ENCODE measurements at regions not wholly inside any gene's neighbourhood (a gene's known extent, or its start where the extent isn't known, plus 50 kb on each side); places are given as distances from the start of the nearest gene placed in this dataset.

DNA sequence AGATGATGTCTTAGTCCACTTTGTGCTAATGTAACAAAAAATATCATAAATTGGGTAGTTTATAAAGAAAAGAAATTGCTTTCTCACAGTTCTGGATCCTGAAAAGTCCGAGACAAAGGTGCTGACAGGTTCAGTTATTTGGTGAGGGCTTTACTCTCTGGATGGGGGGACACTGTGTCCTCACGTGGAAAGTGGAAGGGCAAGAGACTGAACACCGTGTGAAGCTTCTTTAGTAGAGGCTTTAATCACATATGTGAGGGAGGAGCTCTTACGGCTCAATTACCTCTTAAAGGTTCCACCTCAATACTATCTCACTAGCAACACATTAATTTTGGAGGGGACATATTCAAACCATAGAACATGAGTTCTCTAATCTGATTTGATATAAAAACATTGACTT is 204.3 kb downstream of the FSIP2 start:
- TF ChIP-seq, protein P1, sequence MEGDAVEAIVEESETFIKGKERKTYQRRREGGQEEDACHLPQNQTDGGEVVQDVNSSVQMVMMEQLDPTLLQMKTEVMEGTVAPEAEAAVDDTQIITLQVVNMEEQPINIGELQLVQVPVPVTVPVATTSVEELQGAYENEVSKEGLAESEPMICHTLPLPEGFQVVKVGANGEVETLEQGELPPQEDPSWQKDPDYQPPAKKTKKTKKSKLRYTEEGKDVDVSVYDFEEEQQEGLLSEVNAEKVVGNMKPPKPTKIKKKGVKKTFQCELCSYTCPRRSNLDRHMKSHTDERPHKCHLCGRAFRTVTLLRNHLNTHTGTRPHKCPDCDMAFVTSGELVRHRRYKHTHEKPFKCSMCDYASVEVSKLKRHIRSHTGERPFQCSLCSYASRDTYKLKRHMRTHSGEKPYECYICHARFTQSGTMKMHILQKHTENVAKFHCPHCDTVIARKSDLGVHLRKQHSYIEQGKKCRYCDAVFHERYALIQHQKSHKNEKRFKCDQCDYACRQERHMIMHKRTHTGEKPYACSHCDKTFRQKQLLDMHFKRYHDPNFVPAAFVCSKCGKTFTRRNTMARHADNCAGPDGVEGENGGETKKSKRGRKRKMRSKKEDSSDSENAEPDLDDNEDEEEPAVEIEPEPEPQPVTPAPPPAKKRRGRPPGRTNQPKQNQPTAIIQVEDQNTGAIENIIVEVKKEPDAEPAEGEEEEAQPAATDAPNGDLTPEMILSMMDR (IDR thresholded peaks at IDR 0.05), result no peak
- H3K4me1 ChIP-seq, result no peaks in the 10 kb centered on the region
- intact Hi-C loops (cut with DNase I; ENCODE audit: low total_unique reads), result no loop called here
- no peaks in the 10 kb centered on the region for H3K27me3 ChIP-seq
- no peak overlapping the region for H3K4me3 ChIP-seq
- no peak for DNase-seq
- peaks cover 0 to 28% (median 21%) of the 10 kb centered on the region in 3 donors for H3K36me3 ChIP-seq
- H3K27ac ChIP-seq, result no peak overlapping the region
- H3K9me3 ChIP-seq, result peaks cover 0 to 23% (median 16%) of the 10 kb centered on the region in 3 donors

DNA sequence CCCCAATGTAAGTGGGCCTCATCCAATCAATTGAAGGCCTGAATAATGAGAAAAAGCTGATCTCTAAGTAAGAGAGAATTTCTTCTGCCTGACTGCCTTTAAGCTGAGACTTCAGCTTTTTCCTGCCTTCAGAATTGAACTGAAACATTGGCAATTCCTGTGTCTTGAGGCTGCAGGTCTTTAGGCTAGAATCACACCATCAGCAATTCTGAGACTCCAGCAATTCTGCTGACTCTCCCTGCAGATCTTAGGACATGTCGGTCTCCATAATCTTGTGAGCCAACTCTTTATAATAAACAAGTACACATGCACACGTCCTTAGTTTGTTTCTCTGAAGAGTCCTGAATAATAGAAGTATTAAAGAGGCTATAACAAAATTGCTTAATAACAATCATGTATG is 209.1 kb downstream of the FSIP2 start:
- no peak overlapping the region for H3K27ac ChIP-seq
- no peaks in the 10 kb centered on the region for H3K27me3 ChIP-seq
- intact Hi-C loops (cut with DNase I; ENCODE audit: low total_unique reads), result no loop called here
- H3K9me3 ChIP-seq, result peaks cover 0 to 13% (median 9%) of the 10 kb centered on the region in 3 donors
- no peaks in the 10 kb centered on the region for H3K4me1 ChIP-seq
- no peak for DNase-seq
- peaks cover 0 to 18% (median 17%) of the 10 kb centered on the region in 3 donors for H3K36me3 ChIP-seq
- TF ChIP-seq, protein P1 (IDR thresholded peaks at IDR 0.05), result no peak
- no peak overlapping the region for H3K4me3 ChIP-seq

- Histone ChIP-seq H3K4me3 (no peak overlapping the region), H3K27ac (no peak overlapping the region), H3K9me3 (no peaks in the 10 kb centered on the region), H3K27me3 (no peaks in the 10 kb centered on the region), H3K4me1 (no peaks in the 10 kb centered on the region), H3K36me3 (no peaks in the 10 kb centered on the region)
- DNase-seq, result no peak
- TF ChIP-seq, protein P1 (IDR thresholded peaks at IDR 0.05), result no peak
- intact Hi-C loops (cut with DNase I; ENCODE audit: low total_unique reads), result no loop called here
These were observed 213.5 kb downstream of the FSIP2 start for GRCh38 chr2:185952100-185952499.

DNA sequence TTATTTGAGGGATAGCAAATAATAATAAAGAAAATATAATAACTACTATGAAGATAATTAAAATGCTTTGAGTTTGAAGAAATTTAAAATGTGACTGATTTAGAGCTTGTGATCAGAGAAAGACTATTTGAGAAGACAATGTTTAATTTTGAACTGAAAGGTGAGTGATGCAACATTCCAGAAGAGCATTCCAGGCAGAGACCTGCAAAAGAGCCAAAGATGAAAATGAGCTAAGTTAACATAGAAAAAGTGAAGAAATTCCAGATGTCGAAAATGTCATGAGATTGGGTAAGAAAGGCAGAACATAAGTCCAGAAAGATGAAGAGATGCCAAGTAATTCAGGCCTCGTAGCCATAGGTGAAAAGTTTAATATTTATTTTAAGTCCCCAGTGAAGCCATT is 215.8 kb downstream of the FSIP2 start:
- TF ChIP-seq, protein P1 (IDR thresholded peaks at IDR 0.05), result no peak
- DNase-seq, result no peak
- intact Hi-C loops (cut with DNase I; ENCODE audit: low total_unique reads), result no loop called here

DNA sequence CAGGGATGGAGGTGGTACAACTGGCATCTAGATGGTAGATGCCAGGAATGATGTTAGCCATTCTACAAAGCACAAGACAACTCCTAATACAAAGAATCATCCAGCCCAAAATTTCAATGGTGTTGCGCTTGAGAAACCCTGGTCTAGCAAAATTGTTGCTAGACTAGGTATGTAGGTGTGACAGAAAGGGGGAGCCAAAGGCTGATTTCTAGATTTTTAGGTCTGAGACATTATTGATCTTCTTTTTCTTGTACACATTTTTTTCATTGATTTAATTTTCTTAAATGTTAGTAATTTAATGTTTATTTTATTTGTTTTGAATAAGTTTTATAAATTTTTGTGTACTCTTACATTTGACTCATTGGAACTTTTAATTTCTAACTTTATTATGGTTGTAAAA is 216.4 kb downstream of the FSIP2 start:
- no peak overlapping the region for H3K4me3 ChIP-seq
- no peak overlapping the region for H3K27ac ChIP-seq
- intact Hi-C loops (cut with DNase I; ENCODE audit: low total_unique reads), result no loop called here
- no peaks in the 10 kb centered on the region for H3K4me1 ChIP-seq
- H3K27me3 ChIP-seq, result no peaks in the 10 kb centered on the region
- TF ChIP-seq, protein P1 (IDR thresholded peaks at IDR 0.05), result no peak
- no peaks in the 10 kb centered on the region for H3K36me3 ChIP-seq
- DNase-seq, result no peak
- peaks cover 0 to 4% (median 0%) of the 10 kb centered on the region in 3 donors for H3K9me3 ChIP-seq

More for the DNA sequence above, 215.8 kb downstream of the FSIP2 start:
- H3K4me3 ChIP-seq, result no peak overlapping the region
- no peaks in the 10 kb centered on the region for H3K9me3 ChIP-seq
- H3K36me3 ChIP-seq, result no peaks in the 10 kb centered on the region
- no peaks in the 10 kb centered on the region for H3K27me3 ChIP-seq
- no peaks in the 10 kb centered on the region for H3K4me1 ChIP-seq
- H3K27ac ChIP-seq, result no peak overlapping the region

GRCh38 chr2:185967335-185967734 is 228.7 kb downstream of the FSIP2 start:
- peaks cover 0 to 3% (median 0%) of the 10 kb centered on the region in 3 donors for H3K9me3 ChIP-seq

More at GRCh38 chr2:185967335-185967734, 228.7 kb downstream of the FSIP2 start:
- intact Hi-C loops (cut with DNase I; ENCODE audit: low total_unique reads), result no loop called here
- TF ChIP-seq, protein P1 (IDR thresholded peaks at IDR 0.05), result no peak
- no peak overlapping the region for H3K4me3 ChIP-seq
- H3K27ac ChIP-seq, result no peak overlapping the region
- DNase-seq, result no peak
- peaks cover 0 to 4% (median 0%) of the 10 kb centered on the region in 3 donors for H3K36me3 ChIP-seq
- no peaks in the 10 kb centered on the region for H3K27me3 ChIP-seq
- no peaks in the 10 kb centered on the region for H3K4me1 ChIP-seq

Measured in tibial artery (tissue), 4 donors.